IMR-90 (cell line): ENCODE measurements at regions not wholly inside any gene's neighbourhood (a gene's known extent, or its start where the extent isn't known, plus 50 kb on each side); places are given as distances from the start of the nearest gene placed in this dataset.

Experiments used
- ATAC-seq: fragments of 200-7000 bp; cut with Tn5 transposase; 2 replicates; pipeline ENCODE4 v1.9.1; 2020; ENCODE audit warnings: low read depth, mild to moderate bottlenecking, moderate library complexity
- BruUV-seq: library from RNA; stranded (reverse); fragments of 400-500 nt; replicated peaks from 2 replicates; lab custom pipeline; 2021; lab: Mats Ljungman, UMichigan
- CTCF ChIA-PET: fragments of 300-600 bp; formaldehyde crosslinking; extraction: SDS; loops from one replicate; lab custom pipeline; 2021; ENCODE audit warnings: antibody characterized with exemption; lab: Yijun Ruan, JAX
- POLR2A ChIA-PET: fragments of 300-600 bp; sonication (Branson Sonifier 250); formaldehyde crosslinking; loops from one replicate; lab custom pipeline; 2022; ENCODE audit warnings: antibody characterized with exemption; ENCODE audit not compliant: unreplicated experiment; lab: Charles Lee
- DNase-seq: peaks from one replicate; pipeline ENCODE4 v3.0.0; 2013
- H2AFZ ChIP-seq: replicated peaks from 2 replicates; pipeline ENCODE3; 2013; ENCODE audit warnings: low read length, mild to moderate bottlenecking; ENCODE audit not compliant: poor library complexity
- H2AK5ac ChIP-seq: 2 replicates; pipeline ENCODE4 v1.6.1; 2013; ENCODE audit warnings: low read depth, low read length, inconsistent platforms
- H2AK9ac ChIP-seq: replicated peaks from 2 replicates; pipeline ENCODE3; 2013; ENCODE audit warnings: mild to moderate bottlenecking, low read depth, low read length, moderate library complexity; ENCODE audit not compliant: poor library complexity
- H2BK120ac ChIP-seq: 2 replicates; pipeline ENCODE4 v1.6.1; 2013; ENCODE audit warnings: low read depth, low read length, inconsistent platforms
- H2BK15ac ChIP-seq: 3 replicates; pipeline ENCODE4 v1.6.1; 2013; ENCODE audit warnings: low read depth, low read length, inconsistent platforms
- H2BK20ac ChIP-seq: 2 replicates; pipeline ENCODE4 v1.6.1; 2013; ENCODE audit warnings: low read depth, mild to moderate bottlenecking, inconsistent platforms, low read length, moderate library complexity
- H2BK5ac ChIP-seq: 2 replicates; pipeline ENCODE4 v1.6.1; 2013; ENCODE audit warnings: mild to moderate bottlenecking, low read depth, low read length, inconsistent platforms; ENCODE audit not compliant: poor library complexity, severe bottlenecking
- H3K14ac ChIP-seq: replicated peaks from 2 replicates; pipeline ENCODE4 v1.6.1; 2013; ENCODE audit warnings: low read depth, low read length, inconsistent platforms
- H3K18ac ChIP-seq: 2 replicates; pipeline ENCODE4 v1.6.1; 2013; ENCODE audit warnings: low read depth, low read length, control low read depth
- H3K23ac ChIP-seq: 2 replicates; pipeline ENCODE4 v1.6.1; 2013; ENCODE audit warnings: low read depth, low read length, inconsistent platforms
- H3K27ac ChIP-seq: 2 replicates; pipeline ENCODE4 v1.5.1; 2013; ENCODE audit warnings: mild to moderate bottlenecking, control low read depth, low read length; ENCODE audit not compliant: insufficient read depth
- H3K27me3 ChIP-seq: 2 replicates; pipeline ENCODE4 v1.6.1; 2013; ENCODE audit warnings: low read length; ENCODE audit not compliant: control insufficient read depth, insufficient read depth
- H3K36me3 ChIP-seq: 2 replicates; pipeline ENCODE4 v1.6.1; 2013; ENCODE audit warnings: low read length, mixed read lengths; ENCODE audit not compliant: control insufficient read depth, insufficient read depth
- H3K4ac ChIP-seq: 2 replicates; pipeline ENCODE4 v1.6.1; 2013; ENCODE audit warnings: low read depth, low read length, inconsistent platforms
- H3K4me1 ChIP-seq: 2 replicates; pipeline ENCODE4 v1.6.1; 2013; ENCODE audit warnings: low read length, mixed read lengths; ENCODE audit not compliant: control insufficient read depth, insufficient read depth
- H3K4me2 ChIP-seq: 2 replicates; pipeline ENCODE4 v1.6.1; 2013; ENCODE audit warnings: low read depth, mild to moderate bottlenecking, control low read depth, low read length, moderate library complexity
- H3K4me3 ChIP-seq: 2 replicates; pipeline ENCODE4 v1.5.1; 2013; ENCODE audit warnings: low read depth, mild to moderate bottlenecking, control low read depth, low read length, moderate library complexity; ENCODE audit not compliant: insufficient read depth
- H3K56ac ChIP-seq: 2 replicates; pipeline ENCODE4 v1.6.1; 2013; ENCODE audit warnings: low read length, inconsistent platforms; ENCODE audit not compliant: insufficient read depth; ENCODE audit errors: extremely low read depth
- H3K79me1 ChIP-seq, 2 experiments: 2 replicates each; pipeline ENCODE4 v1.6.1; 2013; ENCODE audit warnings: low read length in 2 of 2, inconsistent platforms in 1 of 2, low read depth in 1 of 2
- H3K9ac ChIP-seq: 2 replicates; pipeline ENCODE4 v1.6.1; 2013; ENCODE audit warnings: low read depth, low read length, control low read depth
- H3K9me1 ChIP-seq: 2 replicates; pipeline ENCODE4 v1.6.1; 2013; ENCODE audit warnings: low read length, inconsistent platforms; ENCODE audit not compliant: insufficient read depth
- H3K9me3 ChIP-seq: 2 replicates; pipeline ENCODE4 v1.6.1; 2013; ENCODE audit warnings: low read length; ENCODE audit not compliant: control insufficient read depth, insufficient read depth
- H4K20me1 ChIP-seq: 2 replicates; pipeline ENCODE4 v1.6.1; 2013; ENCODE audit warnings: low read length, inconsistent platforms; ENCODE audit not compliant: insufficient read depth
- H4K5ac ChIP-seq: 2 replicates; pipeline ENCODE4 v1.6.1; 2013; ENCODE audit warnings: mild to moderate bottlenecking, low read depth, low read length, control low read depth
- H4K8ac ChIP-seq, 2 experiments: 2 replicates each; pipeline ENCODE4 v1.6.1; 2013; ENCODE audit warnings: low read depth in 2 of 2, low read length in 2 of 2, control low read depth in 1 of 2, inconsistent platforms in 1 of 2
- H4K91ac ChIP-seq: 2 replicates; pipeline ENCODE4 v1.6.1; 2013; ENCODE audit warnings: low read depth, low read length, inconsistent platforms; ENCODE audit not compliant: insufficient read depth
- POLR2A ChIP-seq: IDR thresholded peaks from 2 replicates; pipeline ENCODE4 v1.6.1; 2012; ENCODE audit warnings: mild to moderate bottlenecking, low read depth, low read length
- WGBS, 2 experiments: methylation state at CpG; one replicate each; pipeline versions ENCODE4 v1.1.5 to v1.1.7; 2013; ENCODE audit warnings: missing lambda C conversion rate in 2 of 2; ENCODE audit not compliant: insufficient read length in 1 of 2; ENCODE audit errors: extremely low coverage in 2 of 2; 5-methylcytosine and 5-hydroxymethylcytosine counted together
- dilution Hi-C: fragments of 300-500 bp; cut with HindIII; formaldehyde crosslinking; loops from one replicate; pipeline ENCODE4 v1.14.3; 2018; ENCODE audit warnings: low sequenced_read_pairs; ENCODE audit not compliant: unreplicated experiment
- in situ Hi-C: fragments of 300-500 bp; cut with MboI; formaldehyde crosslinking; loops from 3 replicates; pipeline ENCODE4 v1.14.3; 2019; ENCODE audit warnings: low sequenced_read_pairs, inconsistent platforms, mixed read lengths
- intact Hi-C: fragments of 100-400 bp; cut with micrococcal nuclease; formaldehyde crosslinking; loops from 2 replicates; pipeline ENCODE4 v1.10.0; 2022
- TF ChIP-seq, protein P1 (sequence below): fragments of 150-350 bp; IDR thresholded peaks from 2 replicates; pipeline ENCODE4 v1.6.1; 2017; ENCODE audit warnings: mild to moderate bottlenecking, antibody characterized with exemption, low read length, low read depth

DNA sequence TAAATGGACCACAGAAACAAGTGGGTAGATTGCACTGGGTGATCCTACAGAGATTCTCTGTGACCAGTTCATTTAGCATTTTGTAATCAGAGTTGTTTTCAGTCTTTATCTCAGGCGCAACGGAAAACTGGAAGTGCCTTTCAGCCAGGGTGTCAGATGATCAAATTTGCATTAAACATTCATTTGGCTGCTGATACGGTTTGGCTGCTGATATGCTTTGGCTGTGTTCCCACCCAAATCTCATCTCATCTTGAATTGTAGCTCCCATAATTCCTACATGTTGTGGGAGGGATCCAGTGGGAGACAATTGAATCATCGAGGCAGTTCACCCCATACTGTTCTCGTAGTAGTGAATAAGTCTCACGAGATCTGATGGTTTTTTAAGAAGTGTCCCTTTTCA, 1396.1 kb upstream of the TMEFF2 start:
- no peak overlapping the region for H2AFZ ChIP-seq
- no peaks in the 10 kb centered on the region for H3K36me3 ChIP-seq
- BruUV-seq: no TSS peak
- H2BK5ac ChIP-seq: no peak overlapping the region
- H3K79me1 ChIP-seq: no peaks in the 10 kb centered on the region
- H3K9ac ChIP-seq: no peak overlapping the region
- no peak overlapping the region for H3K56ac ChIP-seq
- H2BK20ac ChIP-seq: no peak overlapping the region
- H3K23ac ChIP-seq: no peak overlapping the region
- DNase-seq (no peak), ATAC-seq (no peak)
- H2BK15ac ChIP-seq: no peak overlapping the region
- no peak overlapping the region for H4K91ac ChIP-seq
- dilution Hi-C loops: no loop called here
- intact Hi-C loops: no loop called here
- H2AK9ac ChIP-seq: no peak overlapping the region
- 20% methylated on average over 1 of the region's 6 CpGs; no CpG with 5 or more reads in 1 of the 2 experiments for WGBS, 2 experiments
- POLR2A ChIA-PET: no interaction called here
- no peaks in the 10 kb centered on the region for H3K9me1 ChIP-seq
- H4K20me1 ChIP-seq: no peaks in the 10 kb centered on the region
- no peak overlapping the region for H2AK5ac ChIP-seq
- H3K4me1 ChIP-seq: no peaks in the 10 kb centered on the region
- no peaks in the 10 kb centered on the region for H3K27me3 ChIP-seq
- CTCF ChIA-PET: no interaction called here
- H3K18ac ChIP-seq: no peak overlapping the region
- no peak overlapping the region for H4K8ac ChIP-seq
- TF ChIP-seq POLR2A: no peak
- TF ChIP-seq, protein P1, sequence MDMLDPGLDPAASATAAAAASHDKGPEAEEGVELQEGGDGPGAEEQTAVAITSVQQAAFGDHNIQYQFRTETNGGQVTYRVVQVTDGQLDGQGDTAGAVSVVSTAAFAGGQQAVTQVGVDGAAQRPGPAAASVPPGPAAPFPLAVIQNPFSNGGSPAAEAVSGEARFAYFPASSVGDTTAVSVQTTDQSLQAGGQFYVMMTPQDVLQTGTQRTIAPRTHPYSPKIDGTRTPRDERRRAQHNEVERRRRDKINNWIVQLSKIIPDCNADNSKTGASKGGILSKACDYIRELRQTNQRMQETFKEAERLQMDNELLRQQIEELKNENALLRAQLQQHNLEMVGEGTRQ: no peak
- no peak overlapping the region for H3K27ac ChIP-seq
- no peak overlapping the region for H3K4me2 ChIP-seq
- H2BK120ac ChIP-seq: no peak overlapping the region
- peaks cover 13% of the 10 kb centered on the region for H3K9me3 ChIP-seq
- no peak overlapping the region for H3K4me3 ChIP-seq
- in situ Hi-C loops: no loop called here
- no peak overlapping the region for H3K4ac ChIP-seq
- H3K14ac ChIP-seq: no peak overlapping the region
- no peak overlapping the region for H4K5ac ChIP-seq
